ENCODE measurements at regions not wholly inside any gene's neighbourhood (a gene's known extent, or its start where the extent isn't known, plus 50 kb on each side); places are given as distances from the start of the nearest gene placed in this dataset.
A peak's percentile ranks its signal among the peaks of the same experiment; 100 is the strongest.

GRCh38 chr15:60155661-60156060 lies 151.6 kb downstream of the FOXB1 start:
- H3K27ac ChIP-seq (ENCODE audit: insufficient read depth, low read depth, low read length), result no peak overlapping the region
- FAIRE-seq (peak; percentile 72), DNase-seq (ENCODE audit: low read depth, low spot score) (no peak)
- no peak for TF ChIP-seq JUN (IDR thresholded peaks at IDR 0.05; ENCODE audit: borderline replicate concordance, insufficient read depth, insufficient read length, low read depth)
- POLR2A ChIA-PET, result interaction anchor here (0.6 kb wide), 1 partner anchor 400 kb away, joined by 3 read pairs; no protein-coding TSS in a partner anchor
- no peak overlapping the region for H2AFZ ChIP-seq (ENCODE audit: low read depth, low read length)
- H3K4me3 ChIP-seq (replicated peaks in 1 of 3; ENCODE audit: insufficient read depth in 1 of 3, low read depth in 1 of 3, low read length in 3 of 3), result no peak overlapping the region
- BruUV-seq (replicated peaks), result no TSS peak
- H3K4me1 ChIP-seq (ENCODE audit: control insufficient read depth, extremely low read depth, insufficient read depth, low read length), result no peaks in the 10 kb centered on the region
- intact Hi-C loops (cut with micrococcal nuclease), result no loop called here
- CTCF ChIA-PET, result no interaction called here
- H3K79me2 ChIP-seq (ENCODE audit: control insufficient read depth, insufficient read depth, low read length), result no peaks in the 10 kb centered on the region
- H4K20me1 ChIP-seq (replicated peaks; ENCODE audit: control insufficient read depth, extremely low read depth, insufficient read depth, low read length), result no peaks in the 10 kb centered on the region
- no peaks in the 10 kb centered on the region for H3K9me1 ChIP-seq (replicated peaks; ENCODE audit: control insufficient read depth, extremely low read depth, insufficient read depth, low read length)
- H3K9me3 ChIP-seq (replicated peaks; ENCODE audit: control insufficient read depth, insufficient read depth, low read length), result no peaks in the 10 kb centered on the region
- H3K36me3 ChIP-seq (ENCODE audit: control insufficient read depth in 2 of 2, extremely low read depth in 1 of 2, insufficient read depth in 2 of 2, low read length in 2 of 2), result no peaks in the 10 kb centered on the region
- dilution Hi-C loops (cut with MboI; ENCODE audit: extremely low pct_ligation_motif_present, low sequenced_read_pairs), result no loop called here
- H3K4me2 ChIP-seq (ENCODE audit: insufficient read depth, low read length), result no peak overlapping the region
- no peak overlapping the region for H3K9ac ChIP-seq (replicated peaks; ENCODE audit: extremely low read depth, insufficient read depth, low read length)
- H3K27me3 ChIP-seq (ENCODE audit: control insufficient read depth in 2 of 2, insufficient read depth in 2 of 2, low read length in 2 of 2), result peaks cover 3 to 10% of the 10 kb centered on the region in 2 experiments

GRCh38 chr15:60160909-60161308 lies 156.8 kb downstream of the FOXB1 start:
- Histone ChIP-seq H3K79me2 (ENCODE audit: control insufficient read depth, insufficient read depth, low read length) (no peaks in the 10 kb centered on the region), H3K4me2 (ENCODE audit: insufficient read depth, low read length) (no peak overlapping the region), H3K27ac (ENCODE audit: insufficient read depth, low read depth, low read length) (no peak overlapping the region), H3K9me3 (replicated peaks; ENCODE audit: control insufficient read depth, insufficient read depth, low read length) (no peaks in the 10 kb centered on the region), H3K27me3 (ENCODE audit: control insufficient read depth in 2 of 2, insufficient read depth in 2 of 2, low read length in 2 of 2) (peaks cover 1 to 10% of the 10 kb centered on the region in 2 experiments), H2AFZ (ENCODE audit: low read depth, low read length) (no peak overlapping the region), H3K4me1 (ENCODE audit: control insufficient read depth, extremely low read depth, insufficient read depth, low read length) (no peaks in the 10 kb centered on the region), H3K9ac (replicated peaks; ENCODE audit: extremely low read depth, insufficient read depth, low read length) (no peak overlapping the region), H3K4me3 (replicated peaks in 1 of 3; ENCODE audit: insufficient read depth in 1 of 3, low read depth in 1 of 3, low read length in 3 of 3) (no peak overlapping the region), H3K36me3 (ENCODE audit: control insufficient read depth in 2 of 2, extremely low read depth in 1 of 2, insufficient read depth in 2 of 2, low read length in 2 of 2) (no peaks in the 10 kb centered on the region), H3K9me1 (replicated peaks; ENCODE audit: control insufficient read depth, extremely low read depth, insufficient read depth, low read length) (no peaks in the 10 kb centered on the region), H4K20me1 (replicated peaks; ENCODE audit: control insufficient read depth, extremely low read depth, insufficient read depth, low read length) (no peaks in the 10 kb centered on the region)
- no TSS peak for BruUV-seq (replicated peaks)
- intact Hi-C loops (cut with micrococcal nuclease), result no loop called here
- TF ChIP-seq MYC (IDR thresholded peaks at IDR 0.05; ENCODE audit: low read depth, low read length), result no peak
- no peak for TF ChIP-seq GATA2 (IDR thresholded peaks at IDR 0.05; ENCODE audit: insufficient read depth, insufficient read length, low read depth, low read length)
- no peak for TF ChIP-seq POLR2A (IDR thresholded peaks at IDR 0.05; ENCODE audit: low read depth, low read length)
- TF ChIP-seq JUN (IDR thresholded peaks at IDR 0.05; ENCODE audit: borderline replicate concordance, insufficient read depth, insufficient read length, low read depth), result no peak
- no peak for TF ChIP-seq FOS (IDR thresholded peaks at IDR 0.05; ENCODE audit: borderline replicate concordance, insufficient read depth, low read length)
- no peak for TF ChIP-seq POLR2AphosphoS5 (IDR thresholded peaks at IDR 0.05; ENCODE audit: insufficient read depth, low read depth, low read length)
- no peak for TF ChIP-seq EZH2 (IDR thresholded peaks at IDR 0.05; ENCODE audit: borderline replicate concordance, low read depth, low read length, severe bottlenecking)
- no peak for TF ChIP-seq MAX (IDR thresholded peaks at IDR 0.05; ENCODE audit: insufficient read depth, insufficient read length)
- TF ChIP-seq CTCF (IDR thresholded peaks at IDR 0.05; ENCODE audit: extremely low read depth in 1 of 2, insufficient read depth in 1 of 2, low read depth in 1 of 2, low read length in 2 of 2), result no peak
- ChIA-PET CTCF (interaction anchor here (1.5 kb wide), 1 partner anchor 29 kb away, joined by 3 read pairs; no protein-coding TSS in a partner anchor), POLR2A (no interaction called here)
- DNase-seq (ENCODE audit: low read depth, low spot score) (no peak), FAIRE-seq (no peak)
- dilution Hi-C loops (cut with MboI; ENCODE audit: extremely low pct_ligation_motif_present, low sequenced_read_pairs), result no loop called here
